GM19351 (cell line): ENCODE measurements at regions not wholly inside any gene's neighbourhood (a gene's known extent, or its start where the extent isn't known, plus 50 kb on each side); places are given as distances from the start of the nearest gene placed in this dataset.
"Not testable (repeated sequence)": the region's sequence is repeated elsewhere in the genome, so short reads cannot be mapped to it uniquely, and the experiment has no call there.

Source experiments
- ATAC-seq: cut with Tn5 transposase; IDR thresholded peaks from one replicate; pipeline ENCODE4 v1.9.1; 2021; ENCODE audit warnings: mild to moderate bottlenecking, moderate library complexity; ENCODE audit not compliant: unreplicated experiment

DNA sequence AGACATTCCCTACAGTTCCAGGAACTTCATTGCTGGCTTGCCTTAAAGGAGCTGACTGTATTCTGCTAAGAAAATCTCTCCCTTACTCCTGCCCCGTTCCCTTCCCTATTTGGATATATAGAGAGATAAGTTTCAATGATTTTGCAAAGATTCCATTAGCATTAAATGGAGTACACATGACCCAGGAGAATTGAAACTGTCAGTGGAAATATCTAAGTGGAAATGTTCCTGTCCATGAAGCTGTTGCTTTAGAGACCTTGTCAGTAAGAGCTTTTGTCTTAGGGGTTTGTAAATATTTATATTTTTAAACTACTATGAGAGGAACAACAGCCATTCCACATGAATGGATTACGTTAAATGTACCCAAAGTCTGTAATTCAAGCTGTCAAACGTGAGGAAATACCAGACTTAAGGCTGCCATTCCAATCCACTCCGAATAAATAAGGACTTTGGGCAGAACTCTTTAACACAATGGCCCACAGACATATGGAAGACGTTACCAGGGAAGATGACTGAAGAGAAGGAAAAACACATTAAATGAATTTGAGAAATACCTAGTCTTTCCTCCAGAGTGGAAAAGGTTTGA lies 387.1 kb upstream of the PAPPA start:
- ATAC-seq: no peak

DNA sequence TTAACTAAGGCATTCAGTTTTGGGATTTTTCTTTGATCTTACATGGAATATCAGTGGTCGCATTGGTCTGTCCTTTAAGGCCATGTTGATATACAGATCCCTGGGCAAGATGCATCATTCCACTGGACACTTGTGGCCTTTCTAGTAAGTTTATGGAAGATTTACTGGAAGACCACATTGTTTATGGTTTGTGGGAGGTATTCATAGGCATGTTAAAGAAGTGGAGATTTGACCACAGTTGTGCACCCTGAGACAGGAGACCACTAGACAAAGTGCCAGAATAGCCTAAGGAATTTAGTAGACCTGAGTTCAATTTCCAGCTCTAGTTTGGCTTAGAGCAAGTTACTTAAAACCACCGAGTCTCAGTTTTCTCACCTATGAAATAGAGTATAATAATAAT lies 383.1 kb upstream of the PAPPA start:
- no peak for ATAC-seq

DNA sequence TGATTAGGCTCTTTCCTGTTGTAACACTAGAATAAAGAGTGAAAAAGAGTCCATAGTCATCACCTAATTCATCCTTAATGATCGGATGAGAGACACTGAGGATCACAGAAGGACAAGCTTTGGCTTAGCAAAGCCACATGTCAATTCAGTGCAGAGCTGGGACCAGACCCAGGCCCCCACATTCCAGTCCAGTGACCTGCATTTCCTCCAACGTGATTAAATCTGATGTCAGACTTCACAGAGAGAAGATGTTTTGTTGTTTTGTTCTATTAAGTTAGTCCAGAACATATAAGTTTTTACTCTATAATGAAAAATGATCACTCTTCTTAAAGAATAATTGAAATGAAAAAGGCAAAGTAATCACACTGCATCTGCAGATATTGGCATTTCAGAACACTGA lies 377.9 kb upstream of the PAPPA start:
- ATAC-seq: no peak

DNA sequence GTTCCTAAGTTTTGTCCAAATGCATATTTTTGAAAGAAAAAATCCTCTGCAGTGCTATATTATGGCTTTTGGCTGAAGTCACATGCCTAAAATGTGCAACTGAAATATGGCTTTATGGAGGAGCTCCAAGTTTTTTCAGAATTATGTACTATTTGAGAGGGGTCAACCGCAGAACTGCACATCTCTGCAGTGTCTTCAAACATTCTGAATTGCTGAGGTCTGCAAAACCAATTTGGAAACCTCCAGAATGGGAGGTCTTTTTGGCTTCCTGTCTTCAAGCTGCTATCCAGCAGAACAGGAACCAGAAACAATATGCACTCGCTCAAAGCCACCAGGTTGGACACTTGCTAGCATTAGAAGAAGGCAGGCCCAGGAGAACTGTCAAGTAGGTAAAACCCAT lies 376.0 kb upstream of the PAPPA start:
- no peak for ATAC-seq

DNA sequence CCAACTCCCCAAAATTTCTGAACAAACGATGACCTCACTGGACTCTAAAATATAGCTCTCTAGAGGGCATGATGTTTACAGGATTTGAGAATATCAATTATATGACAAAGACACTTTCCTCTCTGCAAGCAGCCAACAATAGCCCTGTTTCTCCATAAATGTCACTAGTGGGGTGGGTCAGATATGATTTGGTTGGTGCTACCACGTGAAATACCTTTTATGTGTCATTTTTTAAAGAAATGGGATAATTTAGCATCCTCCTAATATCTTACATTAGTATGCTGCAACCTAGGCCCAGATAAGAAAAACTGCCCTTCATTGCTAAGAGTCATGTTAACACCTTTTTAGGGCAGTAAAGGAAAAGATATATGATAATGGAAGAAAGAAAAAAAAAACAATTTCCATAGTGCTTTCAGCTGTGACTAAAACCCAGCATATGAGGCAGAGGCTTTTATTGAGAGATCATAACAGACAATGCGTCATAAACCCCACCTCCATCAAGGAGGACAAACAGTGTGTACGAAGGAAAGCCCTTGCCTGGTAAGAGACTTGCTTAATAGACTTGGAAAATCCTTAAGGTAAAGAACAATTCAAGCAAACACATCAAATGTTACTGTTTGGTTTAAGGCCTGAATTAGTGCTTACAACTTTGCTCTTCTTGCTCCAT lies 372.4 kb upstream of the PAPPA start:
- ATAC-seq: no peak

DNA sequence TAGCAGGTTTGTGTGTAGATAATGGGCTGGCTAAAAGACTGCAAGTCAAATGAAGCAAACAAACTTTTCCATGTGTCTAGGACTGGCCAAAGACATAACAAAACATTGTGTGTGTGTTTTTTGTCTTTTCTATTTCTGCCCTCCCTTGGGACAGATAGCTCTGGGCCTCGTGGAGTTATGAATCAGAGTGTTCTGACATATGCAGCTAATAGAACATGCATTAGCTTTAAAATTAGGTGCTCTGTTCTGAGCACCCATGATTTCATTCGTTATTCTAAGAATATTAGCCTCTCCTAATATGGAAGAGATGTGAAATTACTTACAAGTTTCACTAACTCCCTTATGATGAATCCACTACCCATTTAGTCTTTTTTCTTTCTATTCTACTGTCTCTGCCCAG lies 367.3 kb upstream of the PAPPA start:
- ATAC-seq: no peak

DNA sequence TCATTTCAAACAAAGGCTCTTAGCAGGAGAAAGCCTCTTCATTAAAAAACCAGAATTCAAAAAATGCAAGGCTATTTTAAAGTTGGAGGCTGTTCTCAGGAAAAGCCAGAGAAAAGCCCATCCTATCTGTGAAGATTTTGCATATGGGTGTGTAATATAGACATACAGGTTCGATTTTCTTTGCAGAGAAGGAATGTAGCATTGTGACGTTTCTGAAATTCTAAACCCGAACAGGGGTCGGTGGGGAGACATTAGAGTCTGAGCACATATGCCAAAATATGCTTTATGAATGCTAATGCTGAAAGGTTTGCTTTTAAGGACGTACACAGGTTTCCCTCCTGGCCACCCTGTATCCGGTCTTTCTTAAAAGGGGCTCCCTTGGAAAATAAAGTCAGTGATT lies 363.1 kb upstream of the PAPPA start:
- no peak for ATAC-seq

DNA sequence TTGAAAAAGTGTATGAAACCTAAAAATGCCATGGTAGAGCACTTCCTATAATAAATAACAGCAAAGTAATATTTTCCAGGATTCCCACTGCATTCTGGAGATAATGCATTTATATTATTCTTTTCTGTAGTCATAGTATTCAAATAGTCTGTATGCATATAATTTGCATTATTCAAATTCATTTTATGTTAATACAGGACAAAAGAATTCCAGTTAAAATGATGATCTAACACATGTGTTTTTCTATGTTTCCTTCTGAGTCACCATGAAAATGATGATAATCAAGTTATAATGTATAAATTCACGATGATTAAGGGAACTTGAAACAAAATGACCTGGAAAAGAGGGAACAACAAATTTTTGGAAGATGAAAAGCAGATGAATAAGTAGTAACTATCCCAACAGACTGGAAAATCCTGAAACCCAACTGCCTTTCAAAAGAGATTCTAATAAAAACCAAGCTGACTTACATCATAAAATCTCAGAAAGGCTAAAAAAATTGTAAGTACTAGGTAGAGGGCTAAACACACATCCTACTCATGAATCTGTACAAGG lies 358.6 kb upstream of the PAPPA start:
- ATAC-seq: no peak

DNA sequence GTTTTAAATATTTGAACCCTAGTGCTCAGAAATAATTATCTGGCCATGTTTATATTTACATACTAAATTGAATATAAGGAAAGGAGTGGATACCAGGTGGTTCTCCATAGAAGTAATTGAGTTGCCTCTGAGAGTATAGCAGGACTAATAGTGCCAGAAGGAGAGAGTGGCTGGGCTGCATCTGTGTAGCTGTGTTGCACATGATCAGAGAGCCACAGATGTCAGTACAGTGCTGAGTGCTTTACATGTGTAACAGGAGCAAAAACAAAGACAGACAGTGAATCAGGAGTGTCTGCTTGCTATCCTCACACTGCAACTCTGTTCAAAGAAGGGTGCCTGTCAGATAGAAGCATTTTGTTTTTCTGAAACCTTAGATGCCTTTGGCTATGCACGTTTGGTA lies 353.9 kb upstream of the PAPPA start:
- no peak for ATAC-seq

DNA sequence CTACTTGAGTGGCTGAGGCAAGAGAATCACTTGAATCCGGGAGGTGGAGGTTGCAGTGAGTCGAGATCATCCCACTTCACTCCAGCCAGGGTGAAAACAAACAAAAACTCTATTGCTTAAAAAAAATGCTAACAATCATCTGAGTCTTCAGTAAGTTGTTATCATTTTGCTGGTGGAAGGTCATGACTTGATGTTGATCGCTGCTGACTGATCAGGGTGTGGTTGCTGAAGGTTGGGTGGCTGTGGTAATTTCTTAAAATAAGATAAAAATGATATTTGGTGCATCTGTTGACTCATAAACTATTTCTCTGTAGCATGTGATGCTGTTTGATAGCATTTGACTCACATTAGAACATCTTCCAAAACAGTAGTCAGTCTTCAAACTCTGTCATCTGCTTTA lies 349.4 kb upstream of the PAPPA start:
- ATAC-seq: no peak

DNA sequence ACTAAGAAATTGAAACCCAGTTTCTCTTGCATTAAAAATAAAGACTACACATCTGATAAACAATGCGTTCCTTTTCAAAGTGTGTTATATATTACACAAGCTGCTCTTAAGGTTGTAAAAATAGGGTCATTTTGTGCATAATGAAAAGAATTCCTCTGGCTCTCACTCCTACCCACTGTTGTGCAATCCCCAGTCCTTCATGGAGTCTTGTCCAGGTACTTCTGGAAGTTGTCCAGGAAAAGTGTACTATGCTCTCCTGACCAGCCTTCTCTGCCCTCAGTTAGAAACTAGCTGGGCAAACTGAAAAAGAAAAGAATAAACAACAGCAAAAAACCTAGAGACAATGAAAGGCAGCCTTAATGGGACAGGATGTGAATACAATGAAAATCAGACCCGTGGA lies 345.5 kb upstream of the PAPPA start:
- no peak for ATAC-seq

DNA sequence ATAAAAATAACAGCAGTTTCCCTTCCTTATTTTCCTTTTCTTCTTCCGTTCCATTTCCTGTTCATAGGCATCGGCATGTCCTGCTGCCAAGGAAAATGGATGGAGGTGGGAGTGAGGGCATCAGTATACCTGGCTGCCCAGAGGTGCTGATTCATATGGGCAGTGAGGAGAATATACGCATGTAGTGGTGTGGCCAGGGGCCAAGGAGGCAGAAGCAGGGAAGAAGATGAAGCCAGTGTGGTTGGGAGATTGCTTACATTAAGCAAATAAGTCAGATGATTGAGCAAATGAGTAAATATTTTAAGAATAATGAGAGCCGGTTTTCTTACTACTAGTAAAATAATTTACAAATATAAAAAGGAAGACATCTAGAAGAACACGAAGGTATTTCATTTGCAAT lies 344.9 kb upstream of the PAPPA start:
- ATAC-seq: no peak

DNA sequence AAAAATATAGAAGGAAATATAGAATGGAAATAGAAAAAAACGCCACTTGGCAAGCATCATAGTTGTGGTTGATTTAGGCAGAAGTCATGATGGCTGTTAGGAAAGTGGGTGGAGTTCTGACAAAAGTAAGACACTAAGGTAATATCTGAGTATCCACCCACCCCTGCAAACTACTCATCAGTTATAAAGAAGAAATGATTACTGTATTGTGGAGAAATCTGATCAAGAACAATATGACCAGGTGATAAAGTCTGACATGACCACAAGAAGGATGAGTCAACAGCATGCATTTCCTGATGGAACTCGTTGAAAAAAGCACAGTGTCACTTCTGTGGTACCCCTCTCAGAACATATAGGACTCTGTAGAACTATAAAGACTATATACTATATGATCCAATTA lies 343.4 kb upstream of the PAPPA start:
- no peak for ATAC-seq

DNA sequence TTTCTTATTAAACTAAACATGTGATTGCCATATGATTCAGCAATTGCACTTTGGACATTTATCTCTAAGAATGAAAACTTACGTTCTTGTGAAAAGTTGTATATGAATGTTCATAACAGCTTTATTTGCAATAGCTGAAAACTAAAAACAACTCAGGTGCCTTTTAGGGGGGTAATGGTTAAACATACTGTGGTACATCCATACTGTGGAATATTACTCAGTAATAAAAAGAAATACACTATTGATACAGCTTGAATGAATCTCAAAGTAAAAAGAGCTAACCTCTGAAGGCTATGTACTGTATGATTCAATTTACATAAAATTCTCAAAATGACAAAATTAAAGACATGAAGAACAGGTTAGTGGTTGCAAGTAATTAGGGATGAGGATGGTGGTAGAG lies 339.5 kb upstream of the PAPPA start:
- no peak for ATAC-seq

DNA sequence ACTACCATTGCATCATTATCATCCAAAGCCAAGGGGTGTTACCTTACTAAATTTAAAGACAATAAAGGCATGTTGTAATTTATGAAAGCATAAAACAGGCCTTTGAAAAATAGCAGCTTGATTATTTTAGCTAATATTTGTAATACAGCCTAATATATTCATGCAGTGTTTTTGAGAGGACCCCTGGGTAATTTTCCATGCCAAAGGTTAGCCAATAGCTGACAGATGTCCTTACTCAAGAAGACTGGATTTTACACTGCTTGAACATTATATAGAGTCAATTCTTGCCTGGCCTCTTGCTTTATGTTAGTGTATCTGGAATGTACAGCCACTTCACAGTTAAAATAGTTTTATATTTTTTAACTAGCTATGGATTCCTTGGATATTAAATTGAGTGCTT lies 337.8 kb upstream of the PAPPA start:
- no peak for ATAC-seq

DNA sequence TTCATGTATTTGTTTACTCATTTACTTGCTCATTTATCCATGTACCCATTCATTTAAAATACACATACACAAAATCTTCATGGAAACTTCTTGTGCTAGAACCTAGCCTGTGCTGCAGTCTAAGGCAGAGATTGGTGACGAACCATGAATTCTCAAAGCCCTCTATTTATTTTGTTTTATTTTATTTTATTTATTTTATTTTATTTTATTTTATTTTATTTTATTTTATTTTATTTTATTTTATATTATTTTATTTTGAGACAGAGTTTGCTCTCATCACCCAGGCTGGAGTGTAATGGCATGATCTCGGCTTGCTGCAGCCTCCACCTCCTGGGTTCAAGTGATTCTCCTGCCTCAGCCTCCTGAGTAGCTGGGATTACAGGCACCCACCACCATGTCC lies 334.9 kb upstream of the PAPPA start:
- not testable (repeated sequence) for ATAC-seq

DNA sequence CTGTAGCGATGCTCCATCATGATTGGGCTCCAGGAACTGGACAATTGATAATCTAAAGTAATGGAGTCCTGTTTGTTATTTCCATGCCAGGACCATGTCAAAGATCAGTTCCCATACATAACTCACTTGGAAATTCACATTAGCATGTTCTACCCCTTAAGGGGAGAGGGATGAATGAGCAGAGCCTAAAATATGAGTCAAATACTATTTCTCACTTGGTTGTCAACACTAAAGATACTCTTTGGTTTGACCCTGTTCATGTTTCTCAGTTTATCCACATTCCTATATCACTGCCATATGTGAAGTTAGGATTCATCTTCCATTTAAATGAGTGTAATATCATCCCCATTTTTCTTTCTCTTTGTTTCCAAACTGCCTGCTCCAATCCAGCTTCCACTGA lies 321.6 kb upstream of the PAPPA start:
- ATAC-seq: no peak

DNA sequence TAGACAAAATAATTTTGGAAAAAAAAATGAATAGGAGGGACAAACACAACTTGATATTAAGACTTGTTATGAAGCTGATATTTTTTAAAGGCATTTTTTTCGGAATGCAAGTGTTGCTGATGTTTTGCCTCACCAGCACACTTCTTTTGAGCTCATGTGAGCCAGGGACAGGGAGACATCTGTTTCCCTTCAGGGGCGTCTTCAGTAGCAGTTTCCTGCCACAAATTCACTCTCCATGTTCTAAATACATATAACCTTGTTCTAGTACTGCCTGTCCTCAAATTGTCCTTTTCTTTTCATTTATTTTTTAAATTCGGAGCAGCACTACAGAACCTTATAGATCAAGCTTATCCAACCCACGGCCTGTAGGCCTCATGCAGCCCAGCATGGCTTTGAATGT lies 316.0 kb upstream of the PAPPA start:
- ATAC-seq: no peak

DNA sequence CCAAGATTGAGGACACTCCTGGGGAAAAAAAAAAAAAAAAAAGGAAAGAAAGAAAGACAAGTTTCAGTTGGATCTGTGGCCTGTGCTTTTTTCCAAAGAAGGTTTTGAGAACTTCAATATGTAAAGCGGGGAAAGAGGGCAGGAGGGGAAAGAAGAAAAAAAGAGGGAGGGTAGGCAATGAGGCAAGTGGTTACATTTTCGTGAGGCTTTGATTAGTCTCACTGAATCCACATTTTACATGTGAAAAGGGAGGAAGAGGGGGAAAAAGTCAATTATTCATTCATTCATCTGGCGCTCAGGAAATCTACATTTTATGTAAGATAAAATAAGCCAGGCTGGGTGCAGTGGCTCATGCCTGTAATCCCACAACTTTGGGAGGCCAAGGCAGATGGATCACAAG lies 315.2 kb upstream of the PAPPA start:
- ATAC-seq: no peak

DNA sequence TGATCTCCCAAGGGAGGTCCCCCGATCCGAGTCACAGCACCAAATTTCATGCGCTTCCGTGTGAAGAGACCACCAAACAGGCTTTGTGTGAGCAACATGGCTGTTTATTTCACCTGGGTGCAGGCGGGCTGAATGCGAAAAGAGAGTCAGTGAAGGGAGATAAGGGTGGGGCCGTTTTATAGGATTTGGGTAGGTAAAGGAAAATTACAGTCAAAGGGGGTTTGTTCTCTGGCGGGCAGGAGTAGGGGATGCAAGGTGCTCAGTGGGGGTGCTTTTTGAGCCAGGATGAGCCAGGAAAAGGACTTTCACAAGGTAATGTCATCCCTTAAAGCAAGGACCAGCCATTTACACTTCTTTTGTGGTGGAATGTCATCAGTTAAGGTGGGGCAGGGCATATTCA lies 309.2 kb upstream of the PAPPA start:
- not testable (repeated sequence) for ATAC-seq

DNA sequence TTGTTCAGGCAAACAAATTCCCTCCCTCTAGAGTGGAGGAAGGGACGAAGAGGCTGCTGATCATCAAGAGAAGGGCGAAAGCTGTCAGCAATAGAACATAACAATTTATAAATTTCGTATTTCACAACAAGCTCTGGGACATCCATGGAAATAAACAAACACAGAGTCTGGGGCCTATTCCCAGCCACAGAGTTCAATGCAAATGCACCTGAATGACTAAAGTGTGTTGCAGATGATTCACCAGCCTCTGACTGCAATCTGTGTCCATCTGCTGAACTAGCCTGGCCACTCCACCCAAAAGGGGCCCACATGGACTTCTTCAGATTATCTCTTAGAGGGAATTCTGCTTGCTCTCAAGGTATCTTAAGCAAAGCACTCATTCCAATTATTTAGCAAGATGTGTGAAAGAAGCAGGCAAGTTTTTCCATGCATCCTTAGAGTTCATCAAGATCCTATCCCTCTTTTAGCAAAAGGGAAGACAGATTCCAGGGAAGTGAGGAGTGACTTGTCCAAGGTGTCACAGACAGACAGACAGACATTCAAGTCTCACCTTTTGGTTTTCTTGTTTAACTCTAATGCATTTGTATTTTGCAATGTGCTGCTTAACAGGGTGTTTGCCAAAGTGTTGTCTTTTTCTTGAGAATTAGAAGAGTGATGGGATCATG lies 307.8 kb upstream of the PAPPA start:
- ATAC-seq: no peak

DNA sequence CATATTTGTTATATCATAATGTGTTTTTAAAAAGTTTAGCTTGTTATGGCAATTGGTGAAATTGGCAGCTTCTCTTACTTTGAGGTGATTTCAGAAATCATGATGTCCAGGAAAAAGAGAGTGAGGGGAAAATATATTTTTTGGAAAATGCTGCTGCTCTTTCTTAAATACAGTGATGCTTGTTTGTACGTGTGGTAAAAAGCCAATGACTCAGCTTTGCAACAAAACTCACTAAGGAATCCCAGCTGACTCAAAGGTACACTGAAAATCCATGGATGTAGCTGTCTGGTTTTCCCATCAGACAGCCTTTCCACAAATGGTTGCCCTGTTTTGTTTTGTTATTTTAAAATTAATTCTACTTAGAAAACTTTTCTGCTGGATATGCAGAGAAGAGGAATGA lies 306.4 kb upstream of the PAPPA start:
- no peak for ATAC-seq
